Fibroblast of skin of scalp (primary cell): ENCODE measurements at regions not wholly inside any gene's neighbourhood (a gene's known extent, or its start where the extent isn't known, plus 50 kb on each side); places are given as distances from the start of the nearest gene placed in this dataset.
A peak's percentile ranks its signal among the peaks of the same experiment; 100 is the strongest.
"Not testable (repeated sequence)": the region's sequence is repeated elsewhere in the genome, so short reads cannot be mapped to it uniquely, and the experiment has no call there.

Source experiments
- DNase-seq: peaks from one replicate; pipeline ENCODE4 v3.0.0-alpha.2; 2013

- not testable (repeated sequence) for DNase-seq
Observed at GRCh38 chrX:134045372-134045771, 60.0 kb upstream of the GPC3 start.

GRCh38 chrX:134067107-134067506 lies 81.7 kb upstream of the GPC3 start:
- not testable (repeated sequence) for DNase-seq

GRCh38 chrX:134071899-134072298 lies 86.5 kb upstream of the GPC3 start:
- not testable (repeated sequence) for DNase-seq

GRCh38 chrX:134073341-134073740 lies 87.9 kb upstream of the GPC3 start:
- DNase-seq = no peak

- DNase-seq = no peak
Observed at GRCh38 chrX:134074151-134074550, 88.8 kb upstream of the GPC3 start.

- DNase-seq = no peak
Observed at GRCh38 chrX:134075894-134076718, 90.7 kb upstream of the GPC3 start.

GRCh38 chrX:134095366-134095765 lies 110.0 kb upstream of the GPC3 start:
- DNase-seq = no peak

GRCh38 chrX:134101636-134102035 lies 116.2 kb upstream of the GPC3 start:
- DNase-seq = no peak

GRCh38 chrX:134115270-134115669 lies 121.7 kb upstream of the CCDC160 start:
- no peak for DNase-seq

- no peak for DNase-seq
Observed at GRCh38 chrX:134137341-134137740, 99.6 kb upstream of the CCDC160 start.

- DNase-seq = no peak
Observed at GRCh38 chrX:134139090-134139489, 97.9 kb upstream of the CCDC160 start.

- peak; percentile 2 for DNase-seq
Observed at GRCh38 chrX:134144231-134144630, 92.8 kb upstream of the CCDC160 start.

GRCh38 chrX:134146493-134146892 lies 90.5 kb upstream of the CCDC160 start:
- DNase-seq = no peak

- DNase-seq = no peak
Observed at GRCh38 chrX:134148172-134148692, 88.8 kb upstream of the CCDC160 start.

GRCh38 chrX:134158821-134159512 lies 78.0 kb upstream of the CCDC160 start:
- no peak for DNase-seq

- DNase-seq = no peak
Observed at GRCh38 chrX:134161162-134161561, 75.8 kb upstream of the CCDC160 start.

GRCh38 chrX:134162032-134162431 lies 75.0 kb upstream of the CCDC160 start:
- DNase-seq = no peak

- no peak for DNase-seq
Observed at GRCh38 chrX:134163836-134164235, 73.1 kb upstream of the CCDC160 start.

- DNase-seq = no peak
Observed at GRCh38 chrX:134167591-134168203, 69.3 kb upstream of the CCDC160 start.

GRCh38 chrX:134171661-134172587 lies 65.1 kb upstream of the CCDC160 start:
- peak; percentile 25 for DNase-seq

GRCh38 chrX:134172588-134173259 lies 64.3 kb upstream of the CCDC160 start:
- DNase-seq = no peak
